ENCODE measurements at regions not wholly inside any gene's neighbourhood (a gene's known extent, or its start where the extent isn't known, plus 50 kb on each side); places are given as distances from the start of the nearest gene placed in this dataset.

DNA sequence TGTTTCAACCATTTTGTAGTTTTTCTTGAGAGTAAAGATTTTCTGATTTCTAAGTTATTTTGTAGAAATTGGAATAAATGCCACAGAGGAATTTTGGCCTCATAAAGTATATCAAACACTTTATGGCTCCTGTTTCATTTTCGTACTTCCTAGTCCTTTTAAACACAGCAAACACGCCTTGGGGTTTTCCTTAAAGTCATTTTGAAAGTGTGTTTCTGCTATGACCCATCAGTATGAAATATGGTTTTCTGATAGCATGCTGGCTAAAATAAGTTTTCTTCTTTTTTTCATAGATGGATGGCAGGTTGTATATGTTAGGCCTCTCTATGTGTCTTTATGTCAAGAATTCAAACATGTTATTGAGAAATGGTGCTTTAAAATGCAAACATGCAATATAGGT is 940.1 kb upstream of the TMPRSS15 start:
- TF ChIP-seq, protein P1, sequence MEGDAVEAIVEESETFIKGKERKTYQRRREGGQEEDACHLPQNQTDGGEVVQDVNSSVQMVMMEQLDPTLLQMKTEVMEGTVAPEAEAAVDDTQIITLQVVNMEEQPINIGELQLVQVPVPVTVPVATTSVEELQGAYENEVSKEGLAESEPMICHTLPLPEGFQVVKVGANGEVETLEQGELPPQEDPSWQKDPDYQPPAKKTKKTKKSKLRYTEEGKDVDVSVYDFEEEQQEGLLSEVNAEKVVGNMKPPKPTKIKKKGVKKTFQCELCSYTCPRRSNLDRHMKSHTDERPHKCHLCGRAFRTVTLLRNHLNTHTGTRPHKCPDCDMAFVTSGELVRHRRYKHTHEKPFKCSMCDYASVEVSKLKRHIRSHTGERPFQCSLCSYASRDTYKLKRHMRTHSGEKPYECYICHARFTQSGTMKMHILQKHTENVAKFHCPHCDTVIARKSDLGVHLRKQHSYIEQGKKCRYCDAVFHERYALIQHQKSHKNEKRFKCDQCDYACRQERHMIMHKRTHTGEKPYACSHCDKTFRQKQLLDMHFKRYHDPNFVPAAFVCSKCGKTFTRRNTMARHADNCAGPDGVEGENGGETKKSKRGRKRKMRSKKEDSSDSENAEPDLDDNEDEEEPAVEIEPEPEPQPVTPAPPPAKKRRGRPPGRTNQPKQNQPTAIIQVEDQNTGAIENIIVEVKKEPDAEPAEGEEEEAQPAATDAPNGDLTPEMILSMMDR (conservative IDR thresholded peaks at IDR 0.05), result no peak
- no peak for TF ChIP-seq ZFX (IDR thresholded peaks at IDR 0.05)
